K562 (cell line): ENCODE measurements at regions not wholly inside any gene's neighbourhood (a gene's known extent, or its start where the extent isn't known, plus 50 kb on each side); places are given as distances from the start of the nearest gene placed in this dataset.

Source experiments
- ATAC-seq: fragments of 200-7000 bp; cut with Tn5 transposase; 3 replicates; pipeline ENCODE4 v1.9.1; 2020; ENCODE audit warnings: moderate library complexity
- BruUV-seq: library from RNA; stranded (reverse); fragments of 400-500 nt; replicated peaks from 2 replicates; lab custom pipeline; 2021; lab: Mats Ljungman, UMichigan
- CTCF ChIA-PET: fragments of 300-600 bp; formaldehyde crosslinking; extraction: SDS; loops from one replicate; lab custom pipeline; 2021; ENCODE audit warnings: low intra/inter-chr PET ratio; lab: Yijun Ruan, JAX
- POLR2A ChIA-PET: fragments of 300-600, 350-650 bp; sonication (Branson Sonifier 250); formaldehyde crosslinking; extraction: SDS; loops from one replicate; lab custom pipeline; 2021; ENCODE audit warnings: antibody characterized with exemption, inconsistent platforms; lab: Yijun Ruan, JAX
- DNase-seq, 4 experiments: peaks; one replicate each; pipeline versions ENCODE4 v3.0.0 to v3.0.0-alpha.2; 2011 to 2018; ENCODE audit warnings: low spot score in 3 of 4, mixed read lengths in 3 of 4; ENCODE audit errors: extremely low read depth in 1 of 4
- FAIRE-seq: peaks from 2 replicates; lab custom pipeline; 2011; peaks lifted over from hg19 to GRCh38; lab: Jason Lieb, UNC
- H2AFZ ChIP-seq: 2 replicates; pipeline ENCODE4 v1.6.0; 2011; ENCODE audit warnings: low read depth, low read length, control low read depth, inconsistent platforms
- H3K27ac ChIP-seq: fragments of 200-600 bp; 3 replicates; pipeline ENCODE4 v1.8.0; 2011; ENCODE audit warnings: low read depth, mild to moderate bottlenecking, control low read depth, inconsistent platforms, low read length, moderate library complexity, mixed read lengths; ENCODE audit errors: extremely low read depth
- H3K27me3 ChIP-seq, 2 experiments: fragments of 300-600 bp in 1 of 2; 2 replicates in 1 of 2; 3 replicates in 1 of 2; pipeline versions ENCODE4 v1.6.0 to v1.8.0; 2011; ENCODE audit warnings: inconsistent platforms in 2 of 2, low read length in 2 of 2, mild to moderate bottlenecking in 1 of 2, mixed read lengths in 1 of 2, moderate library complexity in 1 of 2; ENCODE audit not compliant: control insufficient read depth in 2 of 2, insufficient read depth in 2 of 2
- H3K36me3 ChIP-seq: fragments of 300-600 bp; 3 replicates; pipeline ENCODE4 v1.8.0; 2011; ENCODE audit warnings: mild to moderate bottlenecking, low read length, inconsistent platforms; ENCODE audit not compliant: control insufficient read depth, insufficient read depth
- H3K4me1 ChIP-seq, 2 experiments: fragments of 200-600 bp in 1 of 2; replicated peaks in 1 of 2; 2 replicates in 1 of 2; 3 replicates in 1 of 2; pipeline versions ENCODE4 v1.5.1 to v1.8.0; 2011; ENCODE audit warnings: inconsistent platforms in 2 of 2, low read length in 2 of 2, mild to moderate bottlenecking in 1 of 2, mixed read lengths in 1 of 2, moderate library complexity in 1 of 2; ENCODE audit not compliant: control insufficient read depth in 2 of 2, insufficient read depth in 2 of 2
- H3K4me2 ChIP-seq: 2 replicates; pipeline ENCODE4 v1.6.1; 2011; ENCODE audit warnings: low read length, control low read depth, inconsistent platforms, mixed read lengths; ENCODE audit not compliant: insufficient read depth
- H3K4me3 ChIP-seq: fragments of 200-600 bp; sonication (generic), shearing (Covaris generic); 2 replicates; pipeline ENCODE4 v1.5.1; 2016; ENCODE audit warnings: control low read depth, inconsistent platforms
- H3K79me2 ChIP-seq: fragments of 200-600 bp; 3 replicates; pipeline ENCODE4 v1.8.0; 2011; ENCODE audit warnings: low read length, inconsistent platforms; ENCODE audit not compliant: control insufficient read depth, insufficient read depth
- H3K9ac ChIP-seq, 2 experiments: 2 replicates each; pipeline versions ENCODE4 v1.6.0 to v1.6.1; 2011; ENCODE audit warnings: low read depth in 2 of 2, low read length in 2 of 2, control low read depth in 1 of 2, inconsistent platforms in 1 of 2, mild to moderate bottlenecking in 1 of 2, mixed read lengths in 1 of 2; ENCODE audit not compliant: insufficient read depth in 1 of 2
- H3K9me1 ChIP-seq: one replicate; pipeline ENCODE4 v1.6.0; 2011; ENCODE audit warnings: inconsistent platforms, mild to moderate bottlenecking, low read length, moderate library complexity; ENCODE audit not compliant: control insufficient read depth, insufficient read depth
- H3K9me3 ChIP-seq: replicated peaks from 2 replicates; pipeline ENCODE4 v1.5.1; 2011; ENCODE audit warnings: low read depth, low read length, inconsistent platforms; ENCODE audit not compliant: control insufficient read depth, insufficient read depth
- H4K20me1 ChIP-seq: replicated peaks from 2 replicates; pipeline ENCODE4 v1.6.1; 2011; ENCODE audit warnings: low read length, inconsistent platforms, mixed read lengths; ENCODE audit not compliant: control insufficient read depth, insufficient read depth
- BRD9 ChIP-seq: fragments of 450-650 bp; IDR thresholded peaks from 2 replicates; pipeline ENCODE4 v1.6.1; 2018; ENCODE audit warnings: low read depth; ENCODE audit not compliant: partially characterized antibody
- EP400 ChIP-seq: fragments of 450-650 bp; IDR thresholded peaks from 2 replicates; pipeline ENCODE4 v1.6.1; 2017; ENCODE audit warnings: antibody characterized with exemption, mild to moderate bottlenecking, moderate library complexity
- ESRRB ChIP-seq: fragments of 250-450 bp; sonication (Bioruptor Pico); IDR thresholded peaks from 2 replicates; pipeline ENCODE4 v1.5.0; 2020; ENCODE audit warnings: mild to moderate bottlenecking, moderate library complexity, borderline replicate concordance
- FOXA1 ChIP-seq: fragments of 450-650 bp; IDR thresholded peaks from 2 replicates; pipeline ENCODE4 v1.6.1; 2016; ENCODE audit warnings: mild to moderate bottlenecking, borderline replicate concordance
- HDAC3 ChIP-seq: fragments of 450-650 bp; IDR thresholded peaks from 2 replicates; pipeline ENCODE4 v1.6.1; 2018; ENCODE audit warnings: borderline replicate concordance, mild to moderate bottlenecking, moderate library complexity; ENCODE audit not compliant: partially characterized antibody
- LEF1 ChIP-seq: fragments of 450-650 bp; IDR thresholded peaks from 2 replicates; pipeline ENCODE4 v1.6.1; 2016; ENCODE audit warnings: mild to moderate bottlenecking
- MYC ChIP-seq, 2 experiments: fragments of 250-450 bp in 1 of 2; sonication (Bioruptor Pico) in 1 of 2; IDR thresholded peaks; 2 replicates each; pipeline versions ENCODE4 v1.5.1 to v1.6.1; 2012 to 2021; ENCODE audit warnings: low read depth in 2 of 2, borderline replicate concordance in 1 of 2, improper control_type of control experiment in 1 of 2, low read length in 1 of 2, mild to moderate bottlenecking in 1 of 2, moderate library complexity in 1 of 2
- NR1H2 ChIP-seq: sonication (generic); formaldehyde crosslinking; IDR thresholded peaks from 2 replicates; pipeline ENCODE4 v1.4.0; 2020; ENCODE audit warnings: mild to moderate bottlenecking, missing genetic modification reagents
- POLR2AphosphoS2 ChIP-seq: IDR thresholded peaks from 2 replicates; pipeline ENCODE4 v1.6.1; 2012; ENCODE audit warnings: low read length, improper control_type of control experiment
- RCOR1 ChIP-seq, 2 experiments: IDR thresholded peaks; 2 replicates each; pipeline ENCODE4 v1.6.1; 2012; ENCODE audit warnings: low read depth in 2 of 2, low read length in 2 of 2, borderline replicate concordance in 1 of 2, improper control_type of control experiment in 1 of 2
- SMAD1 ChIP-seq: fragments of 150-350 bp; IDR thresholded peaks from 2 replicates; pipeline ENCODE4 v1.6.1; 2014; ENCODE audit warnings: low read length, low read depth; ENCODE audit not compliant: partially characterized antibody
- TCF7L2 ChIP-seq: fragments of 150-350 bp; IDR thresholded peaks from 2 replicates; pipeline ENCODE4 v1.6.1; 2016; ENCODE audit warnings: low read depth, mild to moderate bottlenecking, low read length, moderate library complexity
- ZNF12 ChIP-seq: sonication (generic); formaldehyde crosslinking; IDR thresholded peaks from 2 replicates; pipeline ENCODE4 v1.4.0; 2020; ENCODE audit warnings: mild to moderate bottlenecking, missing genetic modification reagents
- ZNF395 ChIP-seq: fragments of 200-800 bp; sonication (Bioruptor generic); IDR thresholded peaks from 2 replicates; pipeline ENCODE4 v1.6.1; 2017; ENCODE audit warnings: missing genetic modification characterization, missing compliant biosample characterization
- ZNF75A ChIP-seq: fragments of 450-650 bp; formaldehyde crosslinking; IDR thresholded peaks from 2 replicates; pipeline ENCODE4 v1.4.0; 2020; ENCODE audit warnings: mild to moderate bottlenecking
- ZNF778 ChIP-seq: fragments of 450-650 bp; formaldehyde crosslinking; IDR thresholded peaks from 2 replicates; pipeline ENCODE4 v1.4.0; 2020; ENCODE audit warnings: mild to moderate bottlenecking, moderate library complexity
- ZSCAN29 ChIP-seq: fragments of 450-650 bp; IDR thresholded peaks from 2 replicates; pipeline ENCODE4 v1.6.1; 2017
- WGBS: fragments of 100-300 bp; shearing (Covaris generic); methylation state at CpG from one replicate; pipeline ENCODE4 v1.1.6; 2016; ENCODE audit warnings: low coverage, mixed read lengths; ENCODE audit not compliant: insufficient coverage; ENCODE audit errors: missing lambda C conversion rate; 5-methylcytosine and 5-hydroxymethylcytosine counted together
- in situ Hi-C: fragments of 300-500 bp; cut with MboI; formaldehyde crosslinking; loops from 4 replicates; pipeline ENCODE4 v1.15.0; 2018; ENCODE audit warnings: inconsistent platforms, mixed read lengths
- intact Hi-C: fragments of 100-400 bp; cut with micrococcal nuclease; formaldehyde crosslinking; loops from 2 replicates; pipeline ENCODE4 v1.14.2; 2022
- TF ChIP-seq, protein P1 (sequence below): sonication (generic); formaldehyde crosslinking; IDR thresholded peaks from 2 replicates; pipeline ENCODE4 v1.9.0; 2022; ENCODE audit warnings: mild to moderate bottlenecking, missing genetic modification reagents
- TF ChIP-seq, protein P2 (sequence below): sonication (generic); formaldehyde crosslinking; IDR thresholded peaks from 2 replicates; pipeline ENCODE4 v1.8.0; 2023; ENCODE audit warnings: mild to moderate bottlenecking, missing genetic modification reagents

DNA sequence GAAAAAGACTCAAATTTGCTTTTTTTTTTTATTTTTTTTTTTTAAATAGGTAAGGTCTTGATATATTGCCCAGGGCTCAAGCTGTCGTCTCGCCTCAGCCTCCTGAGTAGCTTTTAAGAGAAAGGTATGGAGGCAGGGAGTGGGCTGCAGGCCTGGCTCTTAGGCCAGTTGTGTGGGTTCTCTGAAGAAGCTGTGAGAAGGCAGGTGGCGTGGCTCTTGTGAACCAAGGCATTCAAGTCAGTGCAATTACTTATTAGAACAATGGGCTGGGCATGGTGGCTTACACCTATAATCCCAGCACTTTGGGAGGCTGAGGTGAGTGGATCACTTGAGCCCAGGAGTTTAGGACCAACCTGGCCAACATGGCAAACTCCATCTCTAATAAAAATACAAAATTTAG lies 244.0 kb upstream of the SFRP2 start:
- H3K9me3 ChIP-seq: no peaks in the 10 kb centered on the region
- TF ChIP-seq EP400: no peak
- no peak for TF ChIP-seq ZSCAN29
- no peak for TF ChIP-seq ESRRB
- TF ChIP-seq LEF1: no peak
- no peak for TF ChIP-seq ZNF75A (CRISPR knock-in tag)
- TF ChIP-seq MYC (IDR thresholded peaks at IDR 0.05; ENCODE audit: low read depth, low read length): no peak
- no peak for TF ChIP-seq MYC (CRISPR knock-in tag; IDR thresholded peaks at IDR 0.05; ENCODE audit: borderline replicate concordance, low read depth)
- no peak for TF ChIP-seq SMAD1
- no peak for TF ChIP-seq ZNF12
- TF ChIP-seq POLR2AphosphoS2: no peak
- TF ChIP-seq, protein P1, sequence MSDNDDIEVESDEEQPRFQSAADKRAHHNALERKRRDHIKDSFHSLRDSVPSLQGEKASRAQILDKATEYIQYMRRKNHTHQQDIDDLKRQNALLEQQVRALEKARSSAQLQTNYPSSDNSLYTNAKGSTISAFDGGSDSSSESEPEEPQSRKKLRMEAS (CRISPR knock-in tag): no peak
- TF ChIP-seq BRD9: no peak
- no peak for TF ChIP-seq FOXA1
- no peak for TF ChIP-seq HDAC3
- TF ChIP-seq RCOR1 (IDR thresholded peaks at IDR 0.05; ENCODE audit: borderline replicate concordance in 1 of 2, low read depth in 2 of 2, low read length in 2 of 2): no peak
- no peak for TF ChIP-seq TCF7L2
- TF ChIP-seq ZNF395: no peak
- no peak for TF ChIP-seq NR1H2
- TF ChIP-seq ZNF778 (CRISPR knock-in tag): no peak
- TF ChIP-seq, protein P2, sequence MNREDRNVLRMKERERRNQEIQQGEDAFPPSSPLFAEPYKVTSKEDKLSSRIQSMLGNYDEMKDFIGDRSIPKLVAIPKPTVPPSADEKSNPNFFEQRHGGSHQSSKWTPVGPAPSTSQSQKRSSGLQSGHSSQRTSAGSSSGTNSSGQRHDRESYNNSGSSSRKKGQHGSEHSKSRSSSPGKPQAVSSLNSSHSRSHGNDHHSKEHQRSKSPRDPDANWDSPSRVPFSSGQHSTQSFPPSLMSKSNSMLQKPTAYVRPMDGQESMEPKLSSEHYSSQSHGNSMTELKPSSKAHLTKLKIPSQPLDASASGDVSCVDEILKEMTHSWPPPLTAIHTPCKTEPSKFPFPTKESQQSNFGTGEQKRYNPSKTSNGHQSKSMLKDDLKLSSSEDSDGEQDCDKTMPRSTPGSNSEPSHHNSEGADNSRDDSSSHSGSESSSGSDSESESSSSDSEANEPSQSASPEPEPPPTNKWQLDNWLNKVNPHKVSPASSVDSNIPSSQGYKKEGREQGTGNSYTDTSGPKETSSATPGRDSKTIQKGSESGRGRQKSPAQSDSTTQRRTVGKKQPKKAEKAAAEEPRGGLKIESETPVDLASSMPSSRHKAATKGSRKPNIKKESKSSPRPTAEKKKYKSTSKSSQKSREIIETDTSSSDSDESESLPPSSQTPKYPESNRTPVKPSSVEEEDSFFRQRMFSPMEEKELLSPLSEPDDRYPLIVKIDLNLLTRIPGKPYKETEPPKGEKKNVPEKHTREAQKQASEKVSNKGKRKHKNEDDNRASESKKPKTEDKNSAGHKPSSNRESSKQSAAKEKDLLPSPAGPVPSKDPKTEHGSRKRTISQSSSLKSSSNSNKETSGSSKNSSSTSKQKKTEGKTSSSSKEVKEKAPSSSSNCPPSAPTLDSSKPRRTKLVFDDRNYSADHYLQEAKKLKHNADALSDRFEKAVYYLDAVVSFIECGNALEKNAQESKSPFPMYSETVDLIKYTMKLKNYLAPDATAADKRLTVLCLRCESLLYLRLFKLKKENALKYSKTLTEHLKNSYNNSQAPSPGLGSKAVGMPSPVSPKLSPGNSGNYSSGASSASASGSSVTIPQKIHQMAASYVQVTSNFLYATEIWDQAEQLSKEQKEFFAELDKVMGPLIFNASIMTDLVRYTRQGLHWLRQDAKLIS (CRISPR knock-in tag): no peak
- in situ Hi-C loops (no loop called here), intact Hi-C loops (no loop called here)
- ATAC-seq (no peak), FAIRE-seq (no peak), DNase-seq (no peak)
- BruUV-seq: no TSS peak
- ChIA-PET CTCF (no interaction called here), POLR2A (interaction anchor here (0.7 kb wide), 1 partner anchor 123 kb away, joined by 3 read pairs; no protein-coding TSS in a partner anchor)
- H3K27ac ChIP-seq: no peak overlapping the region
- no peaks in the 10 kb centered on the region for H4K20me1 ChIP-seq
- H3K36me3 ChIP-seq: no peaks in the 10 kb centered on the region
- no peak overlapping the region for H3K4me2 ChIP-seq
- no peaks in the 10 kb centered on the region for H3K27me3 ChIP-seq
- H3K9me1 ChIP-seq: no peaks in the 10 kb centered on the region
- no peaks in the 10 kb centered on the region for H3K4me1 ChIP-seq
- no peak overlapping the region for H2AFZ ChIP-seq
- H3K79me2 ChIP-seq: no peaks in the 10 kb centered on the region
- WGBS: 0% methylated on average over 3 of the region's 3 CpGs
- H3K9ac ChIP-seq: no peak overlapping the region
- H3K4me3 ChIP-seq: no peak overlapping the region
